ENCODE measurements at regions not wholly inside any gene's neighbourhood (a gene's known extent, or its start where the extent isn't known, plus 50 kb on each side); places are given as distances from the start of the nearest gene placed in this dataset.
"Not testable (repeated sequence)": the region's sequence is repeated elsewhere in the genome, so short reads cannot be mapped to it uniquely, and the experiment has no call there.

DNA sequence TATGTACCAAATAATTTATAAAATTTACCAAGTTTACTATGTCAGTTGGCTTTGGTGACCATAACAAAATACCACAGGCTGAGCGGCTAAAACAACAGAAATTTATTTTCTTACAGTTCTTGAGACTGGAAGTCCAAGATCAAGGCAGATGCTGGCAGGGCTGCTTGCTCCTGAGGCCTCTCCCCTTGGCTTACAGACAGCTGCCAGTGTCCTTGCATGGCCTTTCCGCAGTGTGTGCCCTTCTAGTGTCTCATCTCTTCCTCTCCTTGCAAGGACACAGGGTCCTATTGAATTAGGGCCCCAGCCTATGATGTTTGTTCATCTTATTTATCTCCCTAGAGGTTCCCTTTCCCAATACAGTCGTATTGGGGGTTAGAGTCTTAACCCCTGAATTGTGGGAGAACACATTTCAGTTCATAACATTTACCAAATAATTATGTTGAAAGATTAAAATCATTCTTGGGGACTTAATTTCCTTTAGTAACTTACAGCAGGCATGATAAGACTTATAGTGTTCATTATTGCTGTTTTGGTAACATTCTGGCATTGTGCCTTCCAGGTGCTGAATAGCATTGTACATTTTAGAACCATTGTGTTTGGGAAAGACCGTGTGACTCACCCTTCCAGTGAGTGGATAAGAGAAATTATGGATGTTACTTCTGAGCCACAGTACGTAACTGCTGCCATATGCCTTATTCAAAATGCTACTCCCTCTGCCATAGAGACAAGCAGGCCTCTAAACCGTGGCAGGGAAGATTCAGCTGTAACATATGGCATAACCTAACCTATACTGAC lies 317.5 kb downstream of the TMX3 start:
- no peak for DNase-seq (ENCODE audit: extremely low spot score, insufficient read length, low read depth)
- no peak for FAIRE-seq

- DNase-seq (ENCODE audit: extremely low spot score, insufficient read length, low read depth) (no peak), FAIRE-seq (no peak)
Measured at GRCh38 chr18:68394705-68395104, 320.2 kb downstream of the TMX3 start.

GRCh38 chr18:68391801-68392200 lies 323.1 kb downstream of the TMX3 start:
- DNase-seq (ENCODE audit: extremely low spot score, insufficient read length, low read depth) (no peak), FAIRE-seq (no peak)

GRCh38 chr18:68387246-68387645 lies 327.7 kb downstream of the TMX3 start:
- FAIRE-seq, result no peak
- DNase-seq (ENCODE audit: extremely low spot score, insufficient read length, low read depth), result no peak

- not testable (repeated sequence) for DNase-seq (ENCODE audit: extremely low spot score, insufficient read length, low read depth)
Measured at GRCh38 chr18:68383979-68384378, 330.9 kb downstream of the TMX3 start.

GRCh38 chr18:68376926-68377325 lies 338.0 kb downstream of the TMX3 start:
- no peak for DNase-seq (ENCODE audit: extremely low spot score, insufficient read length, low read depth)
- FAIRE-seq, result no peak

More at GRCh38 chr18:68383979-68384378, 330.9 kb downstream of the TMX3 start:
- FAIRE-seq, result not testable (repeated sequence)

GRCh38 chr18:68362907-68363306 lies 352.0 kb downstream of the TMX3 start:
- FAIRE-seq, result no peak
- DNase-seq (ENCODE audit: extremely low spot score, insufficient read length, low read depth), result no peak

DNA sequence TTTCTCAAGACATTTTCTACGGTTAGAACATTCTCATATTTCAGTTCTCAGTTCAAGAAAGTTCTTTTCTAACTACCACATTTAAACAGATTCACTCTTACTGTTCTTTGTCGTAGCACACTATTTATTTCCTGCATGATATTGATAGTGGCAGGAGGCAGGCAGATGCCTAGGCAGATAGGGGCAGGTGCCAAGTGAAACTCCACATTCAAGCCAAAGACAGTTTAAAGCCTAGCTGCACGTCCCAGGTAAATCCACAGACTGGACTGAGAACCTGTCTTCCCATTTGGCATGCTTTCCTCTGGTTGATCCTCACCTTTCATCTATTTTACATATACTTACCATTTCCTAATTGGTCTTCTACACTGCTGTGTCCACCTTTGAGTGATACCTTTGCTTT lies 359.3 kb downstream of the TMX3 start:
- no peak for FAIRE-seq

GRCh38 chr18:68354176-68354575 lies 360.7 kb downstream of the TMX3 start:
- DNase-seq (ENCODE audit: extremely low spot score, insufficient read length, low read depth), result no peak
- FAIRE-seq, result no peak

More for the DNA sequence above, 359.3 kb downstream of the TMX3 start:
- DNase-seq (ENCODE audit: extremely low spot score, insufficient read length, low read depth), result no peak

DNA sequence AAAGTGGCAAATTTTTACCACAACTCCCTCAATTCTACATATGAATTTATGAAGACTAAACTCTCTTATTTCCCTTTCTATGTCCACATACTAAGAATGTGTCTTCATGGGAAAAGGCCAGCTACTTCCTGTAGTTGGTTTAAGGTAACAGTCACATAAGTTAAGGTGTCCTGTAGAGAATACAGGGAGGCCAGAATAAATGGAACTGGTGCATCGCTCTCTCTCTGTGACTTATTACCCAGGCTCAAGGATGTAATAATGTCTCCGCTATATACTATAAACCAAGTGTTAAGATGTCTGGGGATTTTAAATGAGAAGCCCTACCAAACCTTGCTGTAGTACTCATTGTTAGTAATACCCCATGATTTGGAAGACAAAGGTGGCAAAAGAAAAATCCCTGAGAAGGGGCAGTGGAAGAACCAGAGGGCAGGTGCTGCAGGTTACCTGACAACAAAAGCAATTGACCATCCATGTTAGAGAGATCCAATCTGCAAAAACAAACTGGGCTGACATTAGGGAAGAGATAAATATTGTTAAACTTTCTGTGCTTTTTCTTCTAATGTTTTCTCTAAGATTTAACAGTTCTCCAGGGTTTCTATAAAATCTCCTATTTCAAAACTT lies 372.8 kb downstream of the TMX3 start:
- FAIRE-seq, result no peak

GRCh38 chr18:68340606-68341005 lies 374.3 kb downstream of the TMX3 start:
- no peak for FAIRE-seq
- no peak for DNase-seq (ENCODE audit: extremely low spot score, insufficient read length, low read depth)

More for the DNA sequence above, 372.8 kb downstream of the TMX3 start:
- DNase-seq (ENCODE audit: extremely low spot score, insufficient read length, low read depth), result no peak

DNA sequence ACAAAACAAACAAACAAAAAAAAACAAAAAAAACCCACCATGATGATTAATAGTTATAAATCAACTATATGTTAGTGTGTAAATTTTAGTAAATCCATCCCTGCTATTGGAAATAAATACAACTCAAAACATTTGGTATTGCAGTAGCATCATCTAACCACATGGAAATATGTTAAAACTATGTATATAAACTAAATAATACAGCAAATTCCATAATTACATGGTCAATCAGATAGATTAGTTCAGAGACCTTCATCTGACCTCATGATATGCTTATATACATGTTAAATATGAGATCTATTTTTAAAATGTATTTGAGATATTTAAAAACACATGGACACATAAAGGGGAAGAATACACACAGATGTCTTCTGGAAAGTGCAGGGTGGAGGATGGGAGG lies 384.2 kb downstream of the TMX3 start:
- DNase-seq (ENCODE audit: extremely low spot score, insufficient read length, low read depth), result no peak

DNA sequence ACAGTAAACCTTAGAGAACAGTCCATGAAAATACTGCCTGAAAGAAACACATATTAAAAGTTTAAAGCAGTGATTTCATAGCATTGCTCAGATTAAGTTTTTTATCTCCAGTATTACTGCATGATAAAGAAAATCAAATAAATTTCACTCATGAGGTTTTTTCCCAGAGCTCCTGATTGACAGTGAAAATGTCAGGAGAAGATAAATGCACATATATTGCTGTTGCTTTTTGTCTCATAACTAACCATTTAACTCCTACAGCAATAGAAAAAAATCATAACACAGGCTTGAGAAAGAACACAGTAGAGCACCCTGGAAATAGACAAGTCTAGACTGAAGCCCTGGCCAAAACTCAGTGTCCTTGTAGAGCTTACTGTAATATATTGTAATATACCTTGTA lies 391.0 kb downstream of the TMX3 start:
- FAIRE-seq, result no peak
- no peak for DNase-seq (ENCODE audit: extremely low spot score, insufficient read length, low read depth)

More for the DNA sequence above, 384.2 kb downstream of the TMX3 start:
- no peak for FAIRE-seq

- DNase-seq (ENCODE audit: extremely low spot score, insufficient read length, low read depth) (no peak), FAIRE-seq (no peak)
Measured at GRCh38 chr18:68316636-68317035, 398.3 kb downstream of the TMX3 start.

DNA sequence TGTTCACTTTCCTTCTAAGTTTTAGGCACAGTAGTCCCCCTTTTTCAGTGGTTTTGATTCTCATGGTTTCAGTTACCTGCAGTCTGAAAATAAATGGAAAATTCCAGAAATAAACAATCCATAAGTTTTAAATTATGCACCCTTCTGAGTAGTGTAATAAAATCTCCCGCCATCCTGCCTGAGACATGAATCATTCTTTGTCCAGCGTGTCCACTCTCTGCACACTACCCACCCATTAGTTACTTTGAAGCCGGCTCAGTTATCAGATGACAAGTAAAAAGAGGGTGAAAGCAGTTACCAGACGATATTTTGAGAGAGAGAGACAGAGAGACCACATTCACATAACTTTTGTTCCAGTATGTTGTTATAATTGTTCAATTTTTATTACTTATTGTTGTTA lies 400.5 kb downstream of the TMX3 start:
- DNase-seq (ENCODE audit: extremely low spot score, insufficient read length, low read depth), result no peak
- FAIRE-seq, result no peak

DNA sequence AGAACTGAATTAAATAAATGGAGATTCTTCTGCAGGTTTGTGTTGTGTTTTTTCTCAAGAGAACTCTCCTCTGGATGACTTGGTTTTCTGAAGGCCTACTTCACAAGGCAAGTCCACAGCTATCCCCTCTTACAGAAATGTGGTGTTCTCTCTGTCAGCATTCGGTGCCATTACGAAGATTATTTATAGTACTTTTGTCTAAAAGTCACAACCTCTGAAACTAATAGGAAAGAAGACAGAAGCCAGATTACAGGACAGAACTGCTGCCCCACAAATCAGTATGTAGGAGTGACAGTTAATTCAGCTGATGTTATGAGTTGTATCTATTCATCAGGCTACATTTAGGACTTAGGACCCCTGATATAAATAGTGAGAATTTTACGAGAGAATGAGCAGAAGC lies 413.5 kb downstream of the TMX3 start:
- FAIRE-seq (no peak), DNase-seq (ENCODE audit: extremely low spot score, insufficient read length, low read depth) (no peak)

GRCh38 chr18:68299906-68300305 lies 415.0 kb downstream of the TMX3 start:
- no peak for DNase-seq (ENCODE audit: extremely low spot score, insufficient read length, low read depth)
- no peak for FAIRE-seq

DNA sequence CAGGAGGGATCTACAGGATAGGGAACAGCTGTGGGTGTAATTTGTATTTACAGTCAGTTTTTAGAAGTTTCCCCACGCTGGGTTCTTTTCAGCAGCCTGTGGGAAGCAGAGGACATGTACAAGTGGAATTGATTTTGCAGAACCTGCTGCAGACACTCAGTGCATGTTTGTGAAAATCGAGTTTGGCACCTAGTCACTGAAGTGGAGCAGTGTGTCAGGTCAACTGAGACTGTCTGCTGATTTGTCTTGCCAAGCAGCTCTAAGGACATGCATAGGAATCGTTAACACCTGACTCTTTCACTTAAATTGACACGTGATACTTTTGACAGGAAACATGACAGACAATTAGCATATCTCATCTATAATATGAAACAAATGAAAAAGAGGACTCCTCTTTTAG lies 416.6 kb downstream of the TMX3 start:
- DNase-seq (ENCODE audit: extremely low spot score, insufficient read length, low read depth) (no peak), FAIRE-seq (no peak)

- no peak for FAIRE-seq
- DNase-seq (ENCODE audit: extremely low spot score, insufficient read length, low read depth), result no peak
Measured at GRCh38 chr18:68288408-68288807, 426.5 kb downstream of the TMX3 start.

GRCh38 chr18:68284236-68284780 lies 430.6 kb downstream of the TMX3 start:
- DNase-seq (ENCODE audit: extremely low spot score, insufficient read length, low read depth), result no peak
- FAIRE-seq, result no peak

- FAIRE-seq, result no peak
- no peak for DNase-seq (ENCODE audit: extremely low spot score, insufficient read length, low read depth)
Measured at GRCh38 chr18:68283834-68284233, 431.1 kb downstream of the TMX3 start.

Measured in GM18507 (cell line).